GM19238 (cell line): ENCODE measurements at regions not wholly inside any gene's neighbourhood (a gene's known extent, or its start where the extent isn't known, plus 50 kb on each side); places are given as distances from the start of the nearest gene placed in this dataset.

Experiments used
- DNase-seq: peaks from one replicate; pipeline ENCODE4 v3.0.0; 2011; ENCODE audit warnings: low spot score; ENCODE audit not compliant: insufficient read length

DNA sequence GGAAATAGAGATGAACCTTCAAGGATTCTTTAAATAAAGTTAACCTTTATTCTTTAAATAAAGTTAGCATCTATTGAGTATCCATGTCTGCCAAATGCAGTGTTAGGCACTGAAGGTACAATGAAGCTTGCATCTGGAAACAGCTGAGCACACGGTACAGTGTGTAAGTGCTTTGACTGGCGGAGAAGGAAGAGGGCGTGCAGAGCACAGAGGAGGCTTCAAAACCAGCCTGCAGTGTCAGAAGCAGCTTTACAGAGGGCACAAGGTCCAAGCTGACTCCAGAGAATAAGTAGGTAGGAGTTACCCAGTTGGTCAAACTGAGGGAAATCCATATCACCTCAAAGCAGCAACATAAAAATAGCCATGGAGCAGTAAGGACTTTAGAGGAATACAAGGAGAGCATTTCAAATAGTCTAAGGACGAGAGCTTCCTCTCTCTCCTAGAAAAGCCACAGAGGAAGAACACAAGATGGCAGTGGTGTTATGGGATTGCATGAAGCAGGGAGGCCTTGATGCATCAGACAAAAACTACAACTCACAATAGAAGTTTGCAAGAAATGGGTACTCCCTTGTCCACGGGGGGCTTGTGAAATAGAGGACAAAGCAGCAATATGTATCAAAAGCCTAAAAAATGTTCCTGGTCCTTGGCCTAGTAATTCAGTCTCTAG is 60.3 kb upstream of the PPP2R3A start:
- no peak for DNase-seq

DNA sequence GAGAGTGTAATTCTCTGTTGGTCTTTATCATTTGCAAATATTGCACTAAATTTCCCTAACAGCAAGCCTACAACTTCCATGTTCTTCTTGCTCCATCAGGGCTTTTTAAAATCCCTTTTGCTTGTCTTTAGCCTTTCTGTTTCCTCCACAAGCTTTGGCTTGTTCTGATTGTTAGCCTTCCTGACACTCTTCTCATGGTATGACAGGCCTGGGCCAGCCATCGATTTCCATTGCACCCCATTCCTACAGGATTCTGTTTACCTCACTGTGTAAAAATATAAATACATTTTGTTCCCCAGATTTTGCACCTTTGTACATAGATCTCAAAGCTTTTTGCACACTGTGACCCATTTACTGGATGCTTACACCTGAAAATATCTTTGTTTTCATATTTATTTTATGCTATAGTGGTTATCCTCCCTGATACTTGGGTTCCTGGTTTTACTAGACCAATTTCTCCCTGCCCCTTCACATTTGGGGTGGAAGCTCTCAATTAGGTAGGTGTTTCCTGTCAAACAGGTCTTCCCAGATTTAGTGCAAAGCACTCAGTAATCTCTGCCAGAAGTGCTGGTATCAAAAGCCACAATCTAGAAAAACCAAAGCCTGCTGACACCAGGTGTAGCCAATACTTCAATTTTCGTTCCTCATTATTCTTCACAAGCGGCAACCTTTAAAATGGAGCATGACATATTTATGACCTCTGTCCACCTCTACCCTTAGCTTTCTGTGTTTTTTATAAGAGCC is 57.9 kb upstream of the PPP2R3A start:
- DNase-seq = no peak

- DNase-seq = no peak
Measured at GRCh38 chr3:135908225-135908624, 57.3 kb upstream of the PPP2R3A start.

DNA sequence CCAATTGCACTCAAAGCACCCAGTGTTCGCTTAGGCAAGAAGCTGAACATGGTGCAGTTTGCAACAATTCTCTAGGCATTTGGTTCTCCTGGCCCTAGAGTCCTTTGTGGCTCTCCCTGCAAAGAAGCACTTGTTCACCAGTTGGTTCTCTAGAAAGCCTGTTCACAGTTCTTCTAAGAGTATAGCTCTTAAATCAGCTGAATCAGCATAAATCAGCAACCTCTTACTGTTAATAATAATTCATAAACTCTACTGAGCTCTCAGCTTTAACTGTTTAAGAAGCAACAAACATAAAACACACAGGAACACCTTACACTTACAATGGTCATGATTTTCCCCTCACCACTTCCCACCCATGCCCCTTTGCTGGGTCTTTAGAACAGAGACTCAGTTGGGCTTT is 56.8 kb upstream of the PPP2R3A start:
- DNase-seq = no peak

- no peak for DNase-seq
Measured at GRCh38 chr3:135911110-135911509, 54.4 kb upstream of the PPP2R3A start.

GRCh38 chr3:135915206-135915605 is 50.3 kb upstream of the PPP2R3A start:
- no peak for DNase-seq
